Keratinocyte (primary cell): ENCODE measurements at regions not wholly inside any gene's neighbourhood (a gene's known extent, or its start where the extent isn't known, plus 50 kb on each side); places are given as distances from the start of the nearest gene placed in this dataset.

Source experiments
- DNase-seq: peaks from one replicate; pipeline ENCODE4 v3.0.0-alpha.2; 2011; ENCODE audit warnings: low read depth, missing footprints, low spot score
- FAIRE-seq: peaks from 2 replicates; lab custom pipeline; 2011; peaks lifted over from hg19 to GRCh38; lab: Jason Lieb, UNC
- H2AFZ ChIP-seq: 2 replicates; pipeline ENCODE4 v1.6.0; 2012; ENCODE audit warnings: low read length, control low read depth, inconsistent platforms; ENCODE audit not compliant: control insufficient read depth
- H3K27ac ChIP-seq: 2 replicates; pipeline ENCODE4 v1.5.1; 2011; ENCODE audit warnings: low read length; ENCODE audit not compliant: control insufficient read depth, insufficient read depth
- H3K27me3 ChIP-seq: 3 replicates; pipeline ENCODE4 v1.6.0; 2011; ENCODE audit warnings: low read length; ENCODE audit not compliant: control insufficient read depth, insufficient read depth; ENCODE audit errors: extremely low read depth
- H3K36me3 ChIP-seq, 2 experiments: 2 replicates in 1 of 2; 3 replicates in 1 of 2; pipeline ENCODE4 v1.5.1; 2011; ENCODE audit warnings: low read length in 2 of 2, mild to moderate bottlenecking in 1 of 2; ENCODE audit not compliant: control insufficient read depth in 2 of 2, insufficient read depth in 2 of 2; ENCODE audit errors: extremely low read depth in 1 of 2
- H3K4me1 ChIP-seq: 3 replicates; pipeline ENCODE4 v1.5.1; 2011; ENCODE audit warnings: low read length; ENCODE audit not compliant: control insufficient read depth, insufficient read depth; ENCODE audit errors: extremely low read depth
- H3K4me2 ChIP-seq: 3 replicates; pipeline ENCODE4 v1.6.0; 2011; ENCODE audit warnings: low read depth, low read length; ENCODE audit not compliant: control insufficient read depth, insufficient read depth; ENCODE audit errors: extremely low read depth
- H3K4me3 ChIP-seq, 3 experiments: fragments of 200-600 bp in 1 of 3; sonication (generic) in 1 of 3; 2 replicates in 2 of 3; 3 replicates in 1 of 3; pipeline ENCODE4 v1.5.1; 2011 to 2016; ENCODE audit warnings: low read length in 3 of 3, mild to moderate bottlenecking in 3 of 3, control low read depth in 2 of 3, inconsistent platforms in 1 of 3, low read depth in 1 of 3, mixed read lengths in 1 of 3, mixed run types in 1 of 3, moderate library complexity in 1 of 3; ENCODE audit not compliant: control insufficient read depth in 2 of 3, insufficient read depth in 2 of 3; ENCODE audit errors: extremely low read depth in 1 of 3
- H3K79me2 ChIP-seq: 2 replicates; pipeline ENCODE4 v1.6.0; 2012; ENCODE audit warnings: low read length; ENCODE audit not compliant: control insufficient read depth, insufficient read depth
- H3K9ac ChIP-seq: 3 replicates; pipeline ENCODE4 v1.6.0; 2011; ENCODE audit warnings: low read length; ENCODE audit not compliant: control insufficient read depth, insufficient read depth; ENCODE audit errors: extremely low read depth
- H3K9me1 ChIP-seq: 3 replicates; pipeline ENCODE4 v1.6.0; 2011; ENCODE audit warnings: low read length; ENCODE audit not compliant: control insufficient read depth, insufficient read depth; ENCODE audit errors: extremely low read depth
- H3K9me3 ChIP-seq: 2 replicates; pipeline ENCODE4 v1.5.1; 2012; ENCODE audit warnings: low read depth, low read length; ENCODE audit not compliant: control insufficient read depth
- H4K20me1 ChIP-seq: 3 replicates; pipeline ENCODE4 v1.6.0; 2011; ENCODE audit warnings: low read length; ENCODE audit not compliant: control insufficient read depth, insufficient read depth; ENCODE audit errors: extremely low read depth
- EZH2 ChIP-seq: IDR thresholded peaks from one replicate; pipeline ENCODE4 v1.6.1; 2012; ENCODE audit warnings: inconsistent platforms, mild to moderate bottlenecking, low read length, moderate library complexity
- dilution Hi-C: fragments of 300-500 bp; cut with MboI; formaldehyde crosslinking; loops from one replicate; pipeline ENCODE4 v1.7.0; 2020; ENCODE audit warnings: low sequenced_read_pairs; ENCODE audit not compliant: extremely low pct_ligation_motif_present
- TF ChIP-seq, protein P1 (sequence below), 3 experiments: IDR thresholded peaks in 1 of 3; conservative IDR thresholded peaks in 1 of 3; optimal IDR thresholded peaks in 1 of 3; 2 replicates in 2 of 3; 3 replicates in 1 of 3; pipeline versions ENCODE3 to v1.5.1; 2011; ENCODE audit warnings: low read length in 3 of 3, mild to moderate bottlenecking in 3 of 3, moderate library complexity in 2 of 3, control low read depth in 1 of 3, inconsistent platforms in 1 of 3; ENCODE audit not compliant: insufficient read depth in 2 of 3; ENCODE audit errors: extremely low read depth in 1 of 3

- H3K27me3 ChIP-seq = no peaks in the 10 kb centered on the region
- no peaks in the 10 kb centered on the region for H3K4me1 ChIP-seq
- no peaks in the 10 kb centered on the region for H3K9me3 ChIP-seq
- FAIRE-seq = no peak
- TF ChIP-seq, protein P1, sequence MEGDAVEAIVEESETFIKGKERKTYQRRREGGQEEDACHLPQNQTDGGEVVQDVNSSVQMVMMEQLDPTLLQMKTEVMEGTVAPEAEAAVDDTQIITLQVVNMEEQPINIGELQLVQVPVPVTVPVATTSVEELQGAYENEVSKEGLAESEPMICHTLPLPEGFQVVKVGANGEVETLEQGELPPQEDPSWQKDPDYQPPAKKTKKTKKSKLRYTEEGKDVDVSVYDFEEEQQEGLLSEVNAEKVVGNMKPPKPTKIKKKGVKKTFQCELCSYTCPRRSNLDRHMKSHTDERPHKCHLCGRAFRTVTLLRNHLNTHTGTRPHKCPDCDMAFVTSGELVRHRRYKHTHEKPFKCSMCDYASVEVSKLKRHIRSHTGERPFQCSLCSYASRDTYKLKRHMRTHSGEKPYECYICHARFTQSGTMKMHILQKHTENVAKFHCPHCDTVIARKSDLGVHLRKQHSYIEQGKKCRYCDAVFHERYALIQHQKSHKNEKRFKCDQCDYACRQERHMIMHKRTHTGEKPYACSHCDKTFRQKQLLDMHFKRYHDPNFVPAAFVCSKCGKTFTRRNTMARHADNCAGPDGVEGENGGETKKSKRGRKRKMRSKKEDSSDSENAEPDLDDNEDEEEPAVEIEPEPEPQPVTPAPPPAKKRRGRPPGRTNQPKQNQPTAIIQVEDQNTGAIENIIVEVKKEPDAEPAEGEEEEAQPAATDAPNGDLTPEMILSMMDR (optimal IDR thresholded peaks at IDR 0.05 in 1 of 3, IDR thresholded peaks at IDR 0.05 in 1 of 3, conservative IDR thresholded peaks at IDR 0.05 in 1 of 3; ENCODE audit: extremely low read depth in 1 of 3, insufficient read depth in 2 of 3, low read length in 3 of 3) = no peak
- TF ChIP-seq EZH2 = no peak
- no peak overlapping the region for H3K4me2 ChIP-seq
- H3K9me1 ChIP-seq = no peaks in the 10 kb centered on the region
- H2AFZ ChIP-seq = no peak overlapping the region
- no peak overlapping the region for H3K27ac ChIP-seq
- no peaks in the 10 kb centered on the region for H4K20me1 ChIP-seq
- H3K36me3 ChIP-seq = no peaks in the 10 kb centered on the region
- H3K4me3 ChIP-seq = no peak overlapping the region
- no peak for DNase-seq
- no peaks in the 10 kb centered on the region for H3K79me2 ChIP-seq
- dilution Hi-C loops = no loop called here
- no peak overlapping the region for H3K9ac ChIP-seq
Observed at GRCh38 chr3:36032180-36033047, 347.9 kb upstream of the STAC start.

DNA sequence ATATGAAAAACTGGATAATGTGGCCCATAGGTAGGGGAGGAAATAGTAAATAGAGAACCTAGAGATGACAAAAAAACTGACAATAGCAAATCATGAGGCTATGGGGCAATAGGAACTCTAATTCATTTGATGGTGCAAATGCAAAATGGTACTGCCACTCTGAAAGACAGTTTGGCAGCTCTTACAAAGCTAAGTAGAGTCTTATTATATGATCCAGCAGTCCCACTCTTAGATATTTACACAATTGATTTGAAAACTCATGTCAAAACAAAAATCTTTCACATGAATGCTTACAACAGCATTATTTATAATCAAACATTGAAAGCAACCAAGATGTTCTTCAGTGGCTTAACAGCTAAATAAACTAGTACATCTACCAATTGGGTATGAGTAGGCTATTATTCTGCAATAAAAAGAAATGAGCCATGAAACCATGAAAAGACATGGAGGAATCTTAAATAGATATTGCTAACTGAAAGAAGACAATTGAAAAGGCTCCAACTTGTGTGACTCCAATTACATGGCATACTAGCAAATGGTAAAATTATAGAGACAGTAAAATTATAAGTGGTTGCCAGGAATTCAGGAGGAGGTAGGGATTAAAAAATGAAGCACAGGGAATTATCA is 321.8 kb upstream of the STAC start:
- no peaks in the 10 kb centered on the region for H3K79me2 ChIP-seq
- no peaks in the 10 kb centered on the region for H3K9me1 ChIP-seq
- no peaks in the 10 kb centered on the region for H3K27me3 ChIP-seq
- H3K9me3 ChIP-seq = no peaks in the 10 kb centered on the region
- no peak overlapping the region for H3K9ac ChIP-seq
- no peak overlapping the region for H3K27ac ChIP-seq
- H3K36me3 ChIP-seq = no peaks in the 10 kb centered on the region
- H3K4me1 ChIP-seq = no peaks in the 10 kb centered on the region
- FAIRE-seq (no peak), DNase-seq (no peak)
- H2AFZ ChIP-seq = no peak overlapping the region
- no peak overlapping the region for H3K4me3 ChIP-seq
- H3K4me2 ChIP-seq = no peak overlapping the region
- TF ChIP-seq, protein P1 (optimal IDR thresholded peaks at IDR 0.05 in 1 of 3, IDR thresholded peaks at IDR 0.05 in 1 of 3, conservative IDR thresholded peaks at IDR 0.05 in 1 of 3; ENCODE audit: extremely low read depth in 1 of 3, insufficient read depth in 2 of 3, low read length in 3 of 3) = no peak
- no peaks in the 10 kb centered on the region for H4K20me1 ChIP-seq
- dilution Hi-C loops = no loop called here
